AML-193 (cell line): ENCODE measurements at regions not wholly inside any gene's neighbourhood (a gene's known extent, or its start where the extent isn't known, plus 50 kb on each side); places are given as distances from the start of the nearest gene placed in this dataset.
"Not testable (repeated sequence)": the region's sequence is repeated elsewhere in the genome, so short reads cannot be mapped to it uniquely, and the experiment has no call there.

Source experiments
- DNase-seq, 2 experiments: peaks; one replicate each; lab custom pipeline; 2025; lab: John Stamatoyannopoulos, UW

DNA sequence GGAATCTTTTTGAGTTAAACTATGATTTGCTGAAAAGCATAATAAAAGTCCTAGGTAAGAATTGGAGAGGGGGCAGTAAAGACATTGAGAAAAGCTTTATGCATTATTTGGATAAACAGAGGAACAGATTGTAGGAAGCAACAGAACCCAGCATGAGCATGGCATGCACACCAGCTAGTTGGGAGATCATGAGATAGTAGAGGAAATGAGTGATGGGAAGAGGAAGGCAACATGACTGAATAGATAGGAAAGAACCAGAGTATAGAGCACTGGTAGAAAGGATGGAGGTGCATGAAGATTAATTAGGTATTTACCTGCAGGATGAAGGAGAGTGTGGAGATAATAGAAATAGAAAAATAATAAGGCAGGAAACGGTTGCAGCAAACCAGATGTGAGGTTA lies 248.5 kb upstream of the LMO3 start:
- DNase-seq: no peak

DNA sequence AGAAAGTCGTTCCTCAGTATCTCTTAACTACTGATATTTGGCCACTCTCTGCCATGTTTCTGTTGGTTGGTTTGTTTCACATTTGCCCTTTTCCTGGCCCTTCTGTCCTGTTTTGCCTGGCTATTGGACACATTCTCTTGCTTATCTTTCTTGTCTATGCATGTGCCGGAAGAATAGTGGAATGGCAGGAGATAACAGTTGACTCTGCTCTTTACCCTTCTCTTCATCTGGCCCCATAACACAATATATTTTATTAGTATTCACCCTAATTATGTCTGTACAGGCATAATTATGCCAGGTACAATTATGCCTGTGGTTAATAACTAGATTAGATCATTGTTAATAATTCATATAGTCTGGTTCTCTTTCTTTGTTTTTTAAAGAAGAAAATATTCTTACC lies 243.5 kb upstream of the LMO3 start:
- DNase-seq: no peak

DNA sequence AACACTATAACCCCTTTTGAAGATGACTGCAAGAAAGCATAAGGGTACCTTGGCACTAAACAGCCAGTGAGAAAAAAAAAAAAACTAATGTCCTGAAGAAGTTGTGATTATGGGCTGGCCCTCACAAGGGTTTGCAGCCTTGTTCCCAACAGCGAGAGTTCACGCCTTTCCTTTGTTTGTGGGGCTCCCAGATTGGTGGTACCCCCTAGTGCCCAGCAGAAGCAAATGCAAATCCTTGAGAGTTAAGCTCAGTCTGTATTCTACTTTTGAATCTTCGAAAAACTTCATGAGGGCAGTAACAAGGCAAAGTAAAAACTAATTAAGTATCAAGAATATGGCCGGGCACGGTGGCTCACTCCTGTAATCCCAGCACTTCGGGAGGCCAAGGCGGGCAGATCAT lies 238.9 kb upstream of the LMO3 start:
- DNase-seq: no peak

DNA sequence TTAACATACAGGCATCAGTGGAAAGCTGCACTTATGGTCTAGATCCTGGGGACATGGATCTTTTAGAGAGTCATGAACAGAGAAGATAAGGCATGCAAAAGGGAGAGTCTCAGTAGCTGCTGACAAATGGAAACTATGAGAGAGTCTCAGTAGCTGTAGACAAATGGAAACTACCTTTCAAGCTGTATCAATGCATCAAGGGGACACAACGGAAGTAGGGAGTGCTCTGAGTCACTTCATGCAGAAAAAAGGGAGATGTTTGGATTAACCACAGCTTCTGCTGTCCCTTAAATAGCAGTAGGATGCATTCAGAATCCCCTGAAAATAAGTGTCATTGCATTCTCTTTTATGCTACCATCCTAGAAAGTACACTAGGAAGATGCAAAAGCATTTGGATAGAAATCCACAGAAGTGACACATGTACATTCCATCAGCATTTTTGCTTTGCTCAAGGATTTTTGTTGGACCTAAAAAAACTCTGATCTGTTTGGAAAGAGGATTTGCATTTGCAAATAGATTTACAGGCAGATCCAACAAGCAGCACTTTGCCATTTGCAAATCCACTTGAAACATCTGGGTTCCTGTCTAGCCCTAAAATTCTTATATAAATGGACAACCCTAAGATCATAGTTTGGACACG lies 227.5 kb upstream of the LMO3 start:
- DNase-seq: no peak

DNA sequence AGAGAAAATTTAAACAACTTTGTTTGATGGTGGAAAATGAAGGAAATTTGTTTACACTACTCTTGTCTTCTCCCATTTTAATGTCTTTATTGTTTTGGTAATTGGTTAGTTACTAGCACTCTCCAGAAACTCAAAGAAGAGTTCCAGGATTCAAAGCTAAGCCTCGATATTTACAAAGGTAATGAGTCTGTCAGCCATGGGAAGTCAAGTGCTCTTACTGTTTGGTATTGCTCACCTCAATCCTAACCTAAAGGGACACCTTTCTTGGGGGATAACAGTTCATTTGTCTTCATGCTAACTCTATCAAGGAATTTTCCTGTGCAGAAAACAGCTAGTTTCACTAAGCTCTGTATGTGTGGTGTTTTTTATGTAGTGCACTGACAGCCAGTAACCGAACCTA lies 222.9 kb upstream of the LMO3 start:
- no peak for DNase-seq

DNA sequence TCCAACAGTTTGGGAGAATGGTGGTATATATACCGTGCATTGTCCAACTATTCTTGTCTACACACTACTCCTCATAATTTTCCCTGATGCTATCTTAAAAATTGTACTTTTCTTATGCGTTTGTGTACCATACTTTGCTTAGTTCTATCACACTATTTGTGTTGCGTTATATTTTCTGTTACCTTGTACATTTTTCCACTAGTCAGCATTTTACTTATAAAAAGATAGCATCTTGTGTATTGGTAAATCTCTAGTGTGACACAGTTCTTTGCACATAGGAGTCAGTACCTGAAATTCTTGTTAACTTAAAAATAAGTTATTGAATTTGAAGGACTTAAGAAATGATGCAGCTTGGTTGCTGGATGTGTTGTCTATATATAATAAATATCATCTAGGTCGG lies 201.8 kb upstream of the LMO3 start:
- DNase-seq: no peak

DNA sequence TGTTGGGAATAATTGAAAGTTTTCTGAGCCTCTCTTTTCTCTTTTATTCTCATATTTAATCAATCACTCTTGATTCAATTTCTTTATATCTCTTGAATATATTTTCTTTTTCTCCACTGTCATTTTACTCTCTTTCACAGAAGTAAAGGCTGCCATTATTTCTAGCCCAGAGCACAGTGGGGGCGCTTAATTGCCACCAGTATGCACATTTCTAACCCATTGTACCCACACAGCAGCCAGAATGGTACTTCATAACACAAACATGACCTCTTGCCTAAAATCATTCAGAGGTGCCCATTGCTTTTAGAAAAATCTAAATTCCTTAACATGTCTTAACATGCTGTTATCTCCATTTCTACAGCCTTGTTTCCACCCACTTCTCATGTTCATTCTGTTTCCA lies 190.2 kb upstream of the LMO3 start:
- no peak for DNase-seq

DNA sequence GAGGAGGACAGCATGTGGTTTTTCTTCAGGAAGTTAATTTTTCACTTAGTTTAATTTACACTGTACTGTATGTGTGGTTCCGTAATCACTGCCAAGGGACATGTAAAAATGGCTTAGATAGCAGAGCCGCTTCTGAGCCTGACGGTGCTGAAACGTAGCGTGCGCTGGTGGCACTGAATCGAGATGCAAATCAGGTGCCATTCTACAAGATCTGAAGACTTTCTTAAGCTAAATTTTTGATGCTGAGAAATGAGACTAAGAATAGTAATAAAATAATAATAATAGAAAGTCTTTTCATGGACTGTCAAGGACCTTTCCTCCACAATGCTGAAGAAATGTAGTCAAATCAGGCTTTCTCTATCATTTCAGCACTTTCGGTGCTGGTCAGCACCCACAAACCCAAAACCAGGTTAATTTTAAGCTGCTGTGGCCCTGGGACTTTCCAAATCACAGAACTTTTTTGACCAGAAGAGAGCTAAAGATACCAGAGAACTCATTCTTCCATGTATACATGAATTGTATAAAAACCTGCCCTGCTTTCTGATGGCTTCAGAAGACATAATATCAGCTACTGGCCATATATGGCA lies 183.3 kb upstream of the LMO3 start:
- no peak for DNase-seq

DNA sequence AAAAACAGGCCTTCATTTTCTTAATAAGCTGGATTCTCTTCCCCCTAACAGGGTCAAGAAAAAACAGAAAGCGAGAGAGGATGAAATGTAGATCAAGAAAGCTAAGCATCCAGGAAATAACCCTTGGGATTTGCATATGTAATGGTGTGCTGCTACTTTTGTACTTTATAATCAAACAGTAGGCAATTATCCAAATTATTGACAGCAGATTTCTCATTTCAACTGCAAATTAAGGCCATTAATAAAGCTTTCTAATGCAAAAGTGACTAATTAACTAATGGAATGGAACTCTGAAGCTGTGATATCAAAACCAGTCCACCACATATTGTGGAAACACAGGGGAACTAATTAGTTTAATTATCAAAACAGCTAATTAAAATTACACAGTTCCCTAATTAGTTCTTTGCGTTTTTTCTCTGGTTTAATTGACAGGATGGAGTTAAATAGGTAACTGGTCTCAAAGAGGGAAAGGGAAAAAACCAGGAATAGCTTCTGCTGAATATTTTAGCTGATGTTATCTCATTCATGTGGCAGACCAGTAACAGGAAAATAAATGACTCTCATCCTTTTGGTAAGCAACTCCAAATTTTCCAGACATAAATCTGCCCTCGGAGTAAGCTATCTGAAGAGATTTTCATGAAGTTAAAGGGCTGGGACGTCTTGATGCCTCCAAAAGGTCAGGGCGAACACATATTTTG lies 182.7 kb upstream of the LMO3 start:
- no peak for DNase-seq

DNA sequence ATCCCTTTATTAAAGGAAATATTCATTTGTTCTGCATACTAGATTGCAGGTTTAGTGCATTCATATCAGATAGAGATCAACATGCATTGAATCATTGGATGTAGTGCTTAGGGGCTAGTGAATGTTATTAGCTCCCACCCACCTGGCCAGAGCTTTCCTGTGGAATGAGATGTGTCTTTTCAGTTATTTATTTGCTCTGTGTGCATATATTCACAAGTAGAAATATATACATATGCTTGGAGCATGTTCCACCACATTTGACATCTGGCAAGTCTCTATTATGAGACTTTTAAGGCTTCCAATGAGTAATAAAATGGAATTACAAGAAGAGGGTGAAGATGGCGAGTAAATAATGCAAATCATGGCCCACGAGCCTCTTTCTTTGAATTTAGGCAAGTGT lies 180.0 kb upstream of the LMO3 start:
- no peak for DNase-seq

DNA sequence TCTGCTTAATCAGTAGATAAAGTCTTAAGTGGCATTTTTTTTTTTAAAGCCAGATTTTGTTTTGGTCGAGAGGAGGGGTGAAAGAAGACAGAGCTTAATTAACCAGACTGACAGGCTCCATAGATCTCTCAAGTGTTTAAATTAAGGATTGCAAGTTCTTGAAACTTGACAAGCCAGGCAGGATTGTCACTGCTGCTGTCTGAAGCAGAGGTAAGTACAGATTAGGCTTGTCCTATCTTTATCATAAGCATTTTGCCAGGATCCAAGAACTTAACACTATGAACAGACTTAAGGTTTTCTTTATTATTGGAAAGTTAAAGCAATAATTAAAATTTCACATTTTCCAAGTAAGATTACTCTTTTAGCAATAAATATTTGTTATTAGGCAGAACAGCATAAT lies 179.6 kb upstream of the LMO3 start:
- DNase-seq: no peak

DNA sequence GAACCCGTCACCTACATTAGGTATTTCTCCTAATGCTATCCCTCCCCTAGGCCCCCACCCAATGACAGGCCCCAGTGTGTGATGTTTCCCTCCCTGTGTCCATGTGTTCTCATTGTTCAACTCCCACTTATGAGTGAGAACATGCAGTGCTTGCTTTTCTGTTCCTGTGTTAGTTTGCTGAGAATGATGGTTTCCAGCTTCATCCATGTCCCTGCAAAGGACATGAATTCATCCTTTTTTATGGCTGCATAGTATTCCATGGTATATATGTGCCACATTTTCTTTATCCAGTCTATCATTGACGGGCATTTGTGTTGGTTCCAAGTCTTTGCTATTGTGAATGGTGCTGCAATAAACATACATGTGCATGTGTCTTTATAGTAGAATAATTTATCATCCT lies 163.2 kb upstream of the LMO3 start:
- DNase-seq: not testable (repeated sequence)

DNA sequence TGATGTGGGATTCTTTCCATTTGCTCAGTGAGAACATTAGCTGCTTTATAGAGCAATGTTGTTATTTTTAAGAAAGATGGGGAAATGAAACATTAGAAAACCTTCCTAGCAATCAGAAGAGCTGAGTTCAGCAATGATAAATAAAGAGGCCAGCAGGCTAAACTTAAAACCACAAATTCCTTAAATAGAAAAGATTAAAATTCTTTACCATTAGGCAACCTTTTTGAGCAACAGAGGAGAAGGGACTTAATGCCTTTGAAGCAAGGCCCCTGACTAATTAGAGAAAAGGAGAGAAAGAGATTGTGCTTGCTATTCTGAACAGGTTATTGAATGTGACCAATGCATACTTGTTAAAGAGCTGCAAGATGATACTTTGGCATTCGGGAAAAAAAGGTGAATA lies 160.8 kb upstream of the LMO3 start:
- no peak for DNase-seq

DNA sequence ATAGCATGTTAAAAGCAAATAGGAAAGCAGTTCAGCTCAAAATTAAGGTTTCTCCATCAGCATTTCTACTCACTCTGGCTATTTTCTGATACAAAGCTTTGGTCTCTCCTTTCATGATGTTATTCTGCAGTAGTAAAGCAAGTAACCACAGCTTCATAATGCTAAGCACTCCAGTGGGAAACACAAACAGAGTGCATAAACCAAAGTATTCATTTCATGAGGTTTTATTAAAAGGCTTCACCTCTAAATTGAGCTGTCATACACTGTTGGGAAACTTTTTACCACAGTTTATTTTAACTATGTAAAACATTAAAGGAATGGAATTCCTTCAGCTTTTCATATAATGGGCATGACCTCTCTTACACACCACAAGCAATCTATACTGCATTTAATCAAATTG lies 157.9 kb upstream of the LMO3 start:
- DNase-seq: no peak

DNA sequence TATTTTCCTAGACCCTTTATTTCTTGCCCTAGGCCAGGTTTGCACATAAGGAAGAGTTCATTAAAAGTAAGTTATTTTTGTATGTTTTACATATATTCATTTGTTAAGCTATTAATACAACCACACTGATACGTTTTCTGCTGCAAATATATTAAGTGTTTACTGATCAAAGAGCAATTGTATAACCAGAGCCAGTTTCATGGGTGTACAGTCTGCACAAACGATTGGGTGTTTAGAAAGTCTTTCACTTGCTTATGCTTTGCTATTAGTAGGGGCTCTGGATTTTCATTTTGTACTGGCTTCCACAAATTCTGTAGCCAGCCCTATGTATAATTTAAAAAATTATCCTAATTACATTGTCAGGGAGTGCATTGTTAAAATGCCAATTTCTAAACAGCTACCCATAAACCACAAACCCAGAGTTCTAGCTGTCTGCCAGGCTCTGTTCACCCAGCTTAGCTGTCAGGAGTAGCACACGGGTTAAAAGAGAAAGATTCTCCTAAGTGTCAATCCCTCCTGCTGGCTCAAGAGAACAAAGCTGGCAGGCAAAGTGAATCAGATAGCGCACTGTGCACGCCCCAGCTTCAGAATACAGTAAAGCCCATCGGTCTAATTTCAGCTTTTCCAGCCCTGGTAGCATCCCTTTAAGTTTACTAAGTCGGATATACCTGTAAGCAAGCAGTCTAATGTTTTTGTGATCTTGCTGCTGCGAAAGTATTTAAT lies 151.0 kb upstream of the LMO3 start:
- DNase-seq: no peak

DNA sequence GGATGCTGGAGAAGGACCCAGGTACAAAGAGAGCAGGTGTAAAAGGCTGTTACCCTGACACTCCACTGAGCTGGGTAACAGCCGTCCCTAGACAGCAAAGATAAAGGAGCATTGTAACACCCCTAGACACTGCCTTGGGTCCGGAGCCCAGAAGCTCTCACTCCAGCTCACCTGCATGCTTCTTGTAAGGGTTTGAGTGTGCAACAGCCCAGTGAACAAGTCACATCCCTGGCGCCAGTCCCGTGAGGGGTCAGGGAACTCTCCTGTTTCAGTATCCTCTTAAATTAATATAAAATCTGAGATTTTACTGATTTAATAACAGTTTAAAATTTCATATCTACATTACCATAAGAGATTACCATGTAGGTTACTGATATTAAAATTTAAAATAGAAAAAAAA lies 124.8 kb upstream of the LMO3 start:
- no peak for DNase-seq

DNA sequence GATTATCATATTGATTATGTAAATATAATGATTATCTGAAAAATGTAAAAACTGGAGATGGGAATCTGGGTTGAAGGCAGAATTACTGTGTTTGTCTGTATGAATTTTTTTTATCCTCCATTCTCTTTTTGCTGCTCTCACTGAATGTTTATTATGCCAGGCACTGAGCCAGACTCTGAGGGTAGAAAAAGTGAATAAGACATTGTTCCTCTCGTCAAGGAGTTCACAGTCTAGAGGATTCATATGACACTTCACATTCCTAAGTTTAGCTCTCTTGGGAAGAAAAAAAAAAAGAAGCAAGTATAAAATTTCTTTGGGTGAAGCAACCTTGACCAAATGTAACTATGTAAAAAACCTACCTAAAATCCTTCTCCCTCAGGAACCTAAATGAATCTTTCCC lies 120.9 kb upstream of the LMO3 start:
- no peak for DNase-seq

DNA sequence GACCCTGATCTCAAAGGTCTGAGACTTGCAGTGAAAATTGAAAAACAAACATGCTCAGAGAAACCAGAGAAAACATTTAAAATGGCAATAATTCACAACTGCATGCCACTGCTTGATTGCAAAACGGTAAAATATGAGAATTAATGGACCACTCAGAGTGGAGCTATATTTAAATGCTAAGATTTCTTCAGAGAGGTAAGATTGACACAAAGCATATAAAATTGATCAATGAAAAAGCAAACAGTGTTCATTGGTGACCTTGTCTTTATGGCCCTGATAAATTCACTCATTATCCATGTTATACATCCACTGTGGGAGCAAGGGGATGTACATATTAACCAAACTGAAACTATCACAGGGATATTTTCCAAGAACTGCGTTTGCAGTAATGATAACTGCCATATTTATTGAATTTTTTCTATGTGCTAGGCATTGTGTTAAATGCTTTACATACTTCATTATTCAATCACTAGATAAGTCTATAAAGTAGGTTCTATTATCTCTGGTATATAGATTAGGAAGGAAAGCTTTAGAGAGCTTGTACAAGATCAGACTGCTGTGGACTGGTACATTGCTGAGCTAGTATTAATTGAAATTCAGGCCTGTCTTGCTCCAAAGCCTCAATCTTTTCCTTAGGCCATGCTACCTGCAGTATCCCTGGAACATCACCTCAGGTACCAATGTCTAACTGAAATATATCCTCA lies 113.9 kb upstream of the LMO3 start:
- no peak for DNase-seq

DNA sequence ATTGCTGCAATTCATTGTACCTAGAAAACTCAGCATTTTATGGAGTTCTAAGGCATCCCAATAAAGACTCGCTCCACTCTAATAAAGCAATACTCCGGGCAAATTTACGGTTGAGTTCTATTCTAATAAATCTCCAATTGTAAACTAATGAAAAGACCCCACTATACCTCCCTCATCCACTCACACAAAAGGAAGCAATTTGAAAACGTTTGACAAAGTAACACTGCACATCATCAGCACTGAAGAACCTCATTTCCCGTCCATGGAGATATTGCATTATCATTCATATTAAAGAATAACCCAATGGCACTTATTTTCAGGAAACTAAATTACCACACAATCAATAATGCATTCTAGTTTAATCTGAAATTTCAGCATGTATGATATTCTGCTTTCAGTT lies 111.0 kb upstream of the LMO3 start:
- no peak for DNase-seq

DNA sequence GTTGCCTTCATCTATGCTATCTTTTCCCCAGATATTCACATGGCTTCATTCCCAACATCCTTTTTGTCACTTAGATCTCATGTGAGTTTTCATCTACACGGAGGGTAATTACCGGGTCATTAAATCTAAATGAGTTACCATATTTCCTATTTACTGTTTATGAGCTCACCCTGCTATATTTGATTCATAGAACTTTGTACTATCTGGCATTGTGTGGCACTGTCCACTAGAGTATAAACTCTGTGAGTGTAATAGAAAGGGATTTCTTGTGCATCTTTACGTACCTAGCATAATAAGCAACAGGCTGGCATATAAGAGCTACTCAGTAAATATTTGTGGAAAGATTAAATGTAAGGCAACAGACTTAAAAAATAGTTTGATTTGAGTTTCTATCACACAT lies 86.1 kb upstream of the LMO3 start:
- no peak for DNase-seq

DNA sequence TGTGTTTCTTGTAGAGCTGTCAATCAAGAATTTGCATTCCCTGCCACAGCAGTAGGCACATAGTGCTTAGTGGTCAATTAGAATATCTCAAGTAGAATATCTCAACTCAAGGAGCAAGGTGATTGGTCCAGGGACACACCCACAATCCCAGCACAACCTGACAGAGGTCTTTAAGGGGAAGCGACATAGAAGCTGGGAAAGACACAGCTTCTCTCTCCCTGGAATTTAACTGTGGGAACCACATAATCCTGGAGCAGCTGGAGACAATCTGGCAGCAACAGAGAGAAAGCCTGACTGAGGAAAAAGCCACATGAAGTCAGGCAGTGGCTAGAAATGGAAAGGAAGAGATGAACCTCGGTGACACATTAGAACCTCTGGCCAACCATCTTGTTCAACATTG lies 85.7 kb upstream of the LMO3 start:
- no peak for DNase-seq

DNA sequence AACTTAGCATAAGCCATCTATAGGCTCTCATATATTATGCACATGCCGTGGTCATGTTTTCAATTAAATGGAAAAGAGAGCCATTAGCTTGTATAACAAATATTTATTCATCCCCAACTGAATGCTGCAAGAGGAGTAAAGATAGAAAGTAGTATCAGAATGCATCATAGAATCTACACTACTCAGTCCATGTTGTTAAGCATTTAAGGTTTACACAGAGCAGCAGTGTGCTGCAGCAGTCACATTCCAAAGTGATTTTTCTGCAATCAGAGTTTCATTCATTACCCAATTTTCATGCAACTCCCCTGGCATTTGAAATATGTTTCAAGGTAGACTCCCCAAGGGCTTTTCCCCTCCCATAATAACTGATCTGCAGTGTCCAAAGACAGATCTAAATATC lies 82.2 kb upstream of the LMO3 start:
- DNase-seq: no peak

DNA sequence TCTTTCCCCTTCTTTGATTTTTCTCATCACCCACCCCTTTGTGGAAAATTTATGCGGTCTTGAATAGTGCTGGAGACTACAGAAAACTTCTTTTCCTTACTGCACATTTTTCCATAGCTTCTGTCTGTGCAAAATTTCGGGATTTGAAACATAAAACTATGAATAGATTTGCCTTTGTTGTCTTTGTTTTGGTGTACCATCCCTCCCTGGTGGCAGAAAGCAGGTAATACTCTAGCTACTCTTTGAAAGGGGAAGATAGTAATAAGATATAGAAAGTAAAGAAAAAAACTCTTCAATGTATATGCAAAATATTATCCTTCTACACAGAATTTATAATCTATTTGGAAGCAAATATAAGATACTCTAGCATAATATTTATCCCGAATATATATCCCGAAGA lies 79.1 kb upstream of the LMO3 start:
- no peak for DNase-seq
